ENCODE measurements at regions not wholly inside any gene's neighbourhood (a gene's known extent, or its start where the extent isn't known, plus 50 kb on each side); places are given as distances from the start of the nearest gene placed in this dataset.
A peak's percentile ranks its signal among the peaks of the same experiment; 100 is the strongest.

- no peak overlapping the region for H3K27ac ChIP-seq (ENCODE audit: low read depth in 2 of 2, low read length in 1 of 2)
- ChIA-PET CTCF (interaction anchor here (0.7 to 4.7 kb wide), 30 partner anchors 10 to 523 kb away, joined by 3 to 44 read pairs (median 4); partner anchors contain the start of gene SMOC2), POLR2A (no interaction called here)
- no peaks in the 10 kb centered on the region for H3F3A ChIP-seq (replicated peaks; ENCODE audit: insufficient read depth)
- no peaks in the 10 kb centered on the region for H3K27me3 ChIP-seq (ENCODE audit: insufficient read depth)
- peaks cover 0 to 4% of the 10 kb centered on the region in 2 experiments; a peak in 1 of 4 replicates for H3K4me1 ChIP-seq (ENCODE audit: control insufficient read depth in 1 of 2, insufficient read depth in 2 of 2, low read depth in 1 of 2, low read length in 1 of 2)
- WGBS (ENCODE audit: low lambda C conversion rate), result 57% methylated on average over 24 of the region's 43 CpGs
- H3K4me3 ChIP-seq (ENCODE audit: low read depth in 2 of 2, low read length in 1 of 2), result no peak overlapping the region; a peak in 1 of 4 replicates
- no peaks in the 10 kb centered on the region for H4K20me1 ChIP-seq (ENCODE audit: insufficient read depth)
- H3K9me2 ChIP-seq, result no peaks in the 10 kb centered on the region
- H2AFZ ChIP-seq (ENCODE audit: low read depth), result no peak overlapping the region
- H3K36me3 ChIP-seq (replicated peaks in 1 of 2; ENCODE audit: control insufficient read depth in 1 of 2, insufficient read depth in 2 of 2, low read length in 1 of 2), result no peaks in the 10 kb centered on the region
- H3K79me2 ChIP-seq (ENCODE audit: insufficient read depth), result no peaks in the 10 kb centered on the region
- H3K9me3 ChIP-seq, result no peaks in the 10 kb centered on the region
- no peak overlapping the region for H3K9ac ChIP-seq
- no peak overlapping the region for H3K4me2 ChIP-seq
- TF ChIP-seq IRF3 (IDR thresholded peaks at IDR 0.05; ENCODE audit: low read depth, low read length) (no peak), CHD2 (IDR thresholded peaks at IDR 0.05; ENCODE audit: low read length, partially characterized antibody) (no peak), RCOR1 (IDR thresholded peaks at IDR 0.05; ENCODE audit: low read length) (no peak), USF1 (IDR thresholded peaks at IDR 0.05; ENCODE audit: borderline replicate concordance, low read depth) (no peak), SMC3 (IDR thresholded peaks at IDR 0.05; ENCODE audit: low read depth, low read length) (peak; percentile 68), NFIC (IDR thresholded peaks at IDR 0.05; ENCODE audit: borderline replicate concordance) (no peak), MEF2A (IDR thresholded peaks at IDR 0.05; ENCODE audit: borderline replicate concordance, low read depth) (no peak), ELF1 (IDR thresholded peaks at IDR 0.05) (no peak), RAD21 (IDR thresholded peaks at IDR 0.05; ENCODE audit: low read length) (peak; percentile 82), PBX3 (IDR thresholded peaks at IDR 0.05) (no peak), TCF12 (IDR thresholded peaks at IDR 0.05) (no peak)
- DNase-seq, result peak; percentile 91
Observed at GRCh38 chr6:168370310-168370991, 50.9 kb upstream of the DACT2 start.

GRCh38 chr6:168371185-168371584 lies 51.6 kb upstream of the DACT2 start:
- Histone ChIP-seq H3K9me2 (no peaks in the 10 kb centered on the region), H3K36me3 (replicated peaks in 1 of 2; ENCODE audit: control insufficient read depth in 1 of 2, insufficient read depth in 2 of 2, low read length in 1 of 2) (no peaks in the 10 kb centered on the region), H3K9me3 (no peaks in the 10 kb centered on the region), H2AFZ (ENCODE audit: low read depth) (no peak overlapping the region), H3K27ac (ENCODE audit: low read depth in 2 of 2, low read length in 1 of 2) (no peak overlapping the region), H3K79me2 (ENCODE audit: insufficient read depth) (no peaks in the 10 kb centered on the region), H3K4me3 (ENCODE audit: low read depth in 2 of 2, low read length in 1 of 2) (no peak overlapping the region), H3F3A (replicated peaks; ENCODE audit: insufficient read depth) (no peaks in the 10 kb centered on the region), H3K27me3 (ENCODE audit: insufficient read depth) (no peaks in the 10 kb centered on the region), H3K4me1 (ENCODE audit: control insufficient read depth in 1 of 2, insufficient read depth in 2 of 2, low read depth in 1 of 2, low read length in 1 of 2) (peaks cover 0 to 4% of the 10 kb centered on the region in 2 experiments; a peak in 1 of 4 replicates), H4K20me1 (ENCODE audit: insufficient read depth) (no peaks in the 10 kb centered on the region), H3K9ac (no peak overlapping the region), H3K4me2 (no peak overlapping the region)
- no peak for DNase-seq
- 53% methylated on average over 11 of the region's 11 CpGs for WGBS (ENCODE audit: low lambda C conversion rate)
- POLR2A ChIA-PET, result no interaction called here
- TF ChIP-seq MEF2A (IDR thresholded peaks at IDR 0.05; ENCODE audit: borderline replicate concordance, low read depth) (no peak), USF2 (IDR thresholded peaks at IDR 0.05; ENCODE audit: borderline replicate concordance, low read depth, low read length) (no peak), SIN3A (IDR thresholded peaks at IDR 0.05; ENCODE audit: borderline replicate concordance, low read depth, low read length) (no peak), YY1 (IDR thresholded peaks at IDR 0.05; ENCODE audit: low read depth) (no peak), ELF1 (IDR thresholded peaks at IDR 0.05) (no peak)
- CTCF ChIA-PET, result interaction anchor here (0.7 to 4.7 kb wide), 12 partner anchors 13 to 518 kb away, joined by 3 to 44 read pairs (median 4); no protein-coding TSS in a partner anchor
